CD14-positive monocyte (primary cell): ENCODE measurements at regions not wholly inside any gene's neighbourhood (a gene's known extent, or its start where the extent isn't known, plus 50 kb on each side); places are given as distances from the start of the nearest gene placed in this dataset.

ENCODE experiments used
- DNase-seq, 3 donors: peaks; one replicate each; pipeline ENCODE4 v3.0.0-alpha.2; 2011 to 2022
- H2AFZ ChIP-seq: 2 replicates; pipeline ENCODE4 v1.6.0; 2012; ENCODE audit warnings: mild to moderate bottlenecking, low read depth, low read length, inconsistent platforms; ENCODE audit not compliant: insufficient read depth, poor library complexity, severe bottlenecking
- H3K27ac ChIP-seq, 2 donors: 1 replicate in 1 of 2; 2 replicates in 1 of 2; pipeline ENCODE4 v1.5.1; 2012 to 2013; ENCODE audit warnings: low read length in 2 of 2, control low read depth in 1 of 2, inconsistent platforms in 1 of 2, low read depth in 1 of 2, mild to moderate bottlenecking in 1 of 2
- H3K27me3 ChIP-seq, 2 donors: one replicate each; pipeline versions ENCODE4 v1.6.0 to v1.6.1; 2011 to 2013; ENCODE audit warnings: low read length in 2 of 2; ENCODE audit not compliant: control insufficient read depth in 2 of 2, insufficient read depth in 2 of 2
- H3K36me3 ChIP-seq, 2 donors: replicated peaks in 1 of 2; 1 replicate in 1 of 2; 2 replicates in 1 of 2; pipeline versions ENCODE4 v1.5.1 to v1.6.1; 2012 to 2013; ENCODE audit warnings: low read length in 2 of 2, control low read depth in 1 of 2, inconsistent platforms in 1 of 2, mild to moderate bottlenecking in 1 of 2; ENCODE audit not compliant: insufficient read depth in 2 of 2, control insufficient read depth in 1 of 2
- H3K4me1 ChIP-seq, 2 donors: 1 replicate in 1 of 2; 2 replicates in 1 of 2; pipeline versions ENCODE4 v1.5.1 to v1.6.1; 2012 to 2013; ENCODE audit warnings: low read length in 2 of 2, control low read depth in 1 of 2, inconsistent platforms in 1 of 2, mild to moderate bottlenecking in 1 of 2, moderate library complexity in 1 of 2; ENCODE audit not compliant: insufficient read depth in 2 of 2, control insufficient read depth in 1 of 2
- H3K4me2 ChIP-seq: replicated peaks from 2 replicates; pipeline ENCODE3; 2012; ENCODE audit warnings: low read length, moderate library complexity, mild to moderate bottlenecking; ENCODE audit not compliant: poor library complexity, severe bottlenecking; ENCODE audit errors: extremely low read depth
- H3K4me3 ChIP-seq, 3 experiments: fragments of 200-600 bp in 1 of 3; sonication (generic) in 1 of 3; replicated peaks in 1 of 3; 1 replicate in 2 of 3; 2 replicates in 1 of 3; pipeline ENCODE4 v1.5.1; 2011 to 2013; ENCODE audit warnings: low read length in 3 of 3, mild to moderate bottlenecking in 3 of 3, control low read depth in 2 of 3, low read depth in 2 of 3, inconsistent platforms in 1 of 3, moderate library complexity in 1 of 3
- H3K79me2 ChIP-seq: 2 replicates; pipeline ENCODE4 v1.6.0; 2012; ENCODE audit warnings: mild to moderate bottlenecking, control low read depth, inconsistent platforms, low read length, moderate library complexity; ENCODE audit not compliant: insufficient read depth
- H3K9ac ChIP-seq: 2 replicates; pipeline ENCODE4 v1.6.0; 2017; ENCODE audit warnings: low read length, mild to moderate bottlenecking; ENCODE audit not compliant: insufficient read depth, poor library complexity, severe bottlenecking
- H3K9me3 ChIP-seq, 2 donors: replicated peaks in 1 of 2; 1 replicate in 1 of 2; 2 replicates in 1 of 2; pipeline versions ENCODE4 v1.5.1 to v1.6.1; 2012 to 2013; ENCODE audit warnings: low read length in 2 of 2, control low read depth in 1 of 2; ENCODE audit not compliant: control insufficient read depth in 1 of 2, insufficient read depth in 1 of 2
- H4K20me1 ChIP-seq: 2 replicates; pipeline ENCODE4 v1.6.0; 2012; ENCODE audit warnings: mild to moderate bottlenecking, low read length, control low read depth, moderate library complexity; ENCODE audit not compliant: insufficient read depth
- H3K27ac Mint-ChIP-seq, 7 donors: one replicate each; pipeline ENCODE4 v1.8.0; 2020; ENCODE audit warnings: mild to moderate bottlenecking in 7 of 7, mixed read lengths in 7 of 7, moderate library complexity in 6 of 7, inconsistent platforms in 2 of 7
- H3K27me3 Mint-ChIP-seq, 3 donors: one replicate each; pipeline ENCODE4 v1.8.0; 2021 to 2022; ENCODE audit warnings: low read depth in 3 of 3, mild to moderate bottlenecking in 3 of 3, mixed read lengths in 3 of 3, moderate library complexity in 3 of 3, inconsistent platforms in 1 of 3
- H3K36me3 Mint-ChIP-seq, 2 donors: one replicate each; pipeline ENCODE4 v1.8.0; 2020; ENCODE audit warnings: mixed read lengths in 2 of 2, inconsistent platforms in 1 of 2, mild to moderate bottlenecking in 1 of 2
- H3K4me1 Mint-ChIP-seq: one replicate; pipeline ENCODE4 v1.8.0; 2020; ENCODE audit warnings: mild to moderate bottlenecking, mixed read lengths
- H3K4me3 Mint-ChIP-seq, 2 donors: one replicate each; pipeline ENCODE4 v1.8.0; 2020; ENCODE audit warnings: mild to moderate bottlenecking in 2 of 2, mixed read lengths in 2 of 2, moderate library complexity in 1 of 2
- H3K9me3 Mint-ChIP-seq, 7 donors: one replicate each; pipeline ENCODE4 v1.8.0; 2020 to 2022; ENCODE audit warnings: mixed read lengths in 7 of 7, mild to moderate bottlenecking in 6 of 7, moderate library complexity in 6 of 7, inconsistent platforms in 2 of 7
- WGBS: methylation state at CpG from one replicate; pipeline ENCODE4 v1.1.5; 2013; ENCODE audit warnings: missing lambda C conversion rate; ENCODE audit not compliant: insufficient coverage; 5-methylcytosine and 5-hydroxymethylcytosine counted together
- intact Hi-C, 2 donors: fragments of 100-400 bp; cut with micrococcal nuclease; formaldehyde crosslinking; loops; one replicate each; pipeline versions ENCODE4 v1.15.0 to v1.15.1; 2023
- TF ChIP-seq, protein P1 (sequence below): fragments of 200-600 bp; IDR thresholded peaks from one replicate; pipeline ENCODE4 v1.8.0; 2022; ENCODE audit warnings: antibody characterized with exemption, mild to moderate bottlenecking

DNA sequence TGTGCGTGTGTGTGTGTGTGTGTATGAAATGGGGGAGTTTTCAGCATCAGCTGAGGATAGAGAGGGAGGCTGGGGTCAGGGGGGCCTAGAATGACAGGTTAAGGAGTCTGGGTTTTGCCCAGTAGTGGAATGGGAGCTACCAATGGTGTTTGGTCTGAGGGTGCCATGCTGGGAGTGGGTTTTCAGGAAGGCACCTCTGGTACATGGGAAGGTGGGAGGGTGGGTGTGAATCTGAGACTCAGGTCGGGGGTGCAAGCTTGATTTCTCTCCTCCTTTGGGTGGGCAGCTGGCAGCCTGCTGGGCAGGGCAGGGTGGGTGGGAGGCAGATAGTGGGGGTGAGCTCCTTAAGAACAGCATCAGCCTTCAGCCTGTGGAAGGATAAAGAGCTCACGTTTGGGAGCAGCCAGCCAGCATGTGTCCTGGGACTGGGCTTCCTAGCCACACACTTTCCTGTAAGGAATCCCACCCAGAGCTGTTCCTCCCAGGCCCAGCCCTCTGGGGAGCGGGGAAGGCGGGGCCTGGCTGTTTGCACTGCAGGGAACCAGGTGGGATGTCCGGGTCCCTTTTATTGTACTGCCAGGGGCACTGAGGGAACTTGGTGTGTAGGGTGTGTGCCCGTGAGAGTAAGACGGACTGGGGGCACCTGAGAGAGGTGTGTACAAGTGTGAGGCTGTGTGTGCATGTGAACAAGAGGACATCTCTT is 152.8 kb downstream of the FOXD2 start:
- peaks cover 0 to 3% (median 0%) of the 10 kb centered on the region in 7 donors for H3K9me3 Mint-ChIP-seq
- no peak overlapping the region for H2AFZ ChIP-seq

DNA sequence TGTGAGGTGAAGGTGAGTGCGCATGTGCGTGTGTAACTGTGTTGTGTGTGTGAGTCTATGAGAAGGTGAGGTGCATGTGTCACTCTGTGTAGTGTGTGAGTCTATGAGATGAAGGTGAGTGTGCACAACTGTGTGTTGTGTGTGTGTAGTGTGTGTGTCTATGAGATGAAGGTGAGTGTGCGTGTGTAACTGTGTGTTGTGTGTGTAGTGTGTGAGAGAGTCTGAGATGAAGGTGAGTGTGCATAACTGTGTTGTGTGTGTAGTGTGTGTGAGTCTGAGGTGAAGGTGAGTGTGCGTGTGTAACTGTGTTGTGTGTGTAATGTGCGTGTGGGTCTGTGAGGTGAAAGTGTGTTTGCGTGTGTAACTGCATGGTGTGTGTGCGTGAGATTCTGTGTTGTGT is 154.0 kb downstream of the FOXD2 start:
- no peaks in the 10 kb centered on the region for H3K9me3 ChIP-seq
- no peak for DNase-seq
- H2AFZ ChIP-seq = no peak overlapping the region
- no peak overlapping the region for H3K4me3 Mint-ChIP-seq
- no peaks in the 10 kb centered on the region for H3K36me3 Mint-ChIP-seq
- H3K4me1 ChIP-seq = no peaks in the 10 kb centered on the region
- H3K9ac ChIP-seq = no peak overlapping the region
- no peaks in the 10 kb centered on the region for H3K79me2 ChIP-seq
- H3K4me3 ChIP-seq = no peak overlapping the region
- H3K4me2 ChIP-seq = no peak overlapping the region
- peaks cover 0 to 3% (median 0%) of the 10 kb centered on the region in 7 donors for H3K9me3 Mint-ChIP-seq
- H3K36me3 ChIP-seq = no peaks in the 10 kb centered on the region
- no peak overlapping the region for H3K27ac Mint-ChIP-seq
- WGBS = 94% methylated on average over 7 of the region's 7 CpGs
- intact Hi-C loops = no loop called here
- peaks cover 3% of the 10 kb centered on the region for H3K4me1 Mint-ChIP-seq
- no peaks in the 10 kb centered on the region for H4K20me1 ChIP-seq
- H3K27me3 Mint-ChIP-seq = peaks cover 11 to 28% (median 13%) of the 10 kb centered on the region in 3 donors
- H3K27ac ChIP-seq = no peak overlapping the region
- TF ChIP-seq, protein P1, sequence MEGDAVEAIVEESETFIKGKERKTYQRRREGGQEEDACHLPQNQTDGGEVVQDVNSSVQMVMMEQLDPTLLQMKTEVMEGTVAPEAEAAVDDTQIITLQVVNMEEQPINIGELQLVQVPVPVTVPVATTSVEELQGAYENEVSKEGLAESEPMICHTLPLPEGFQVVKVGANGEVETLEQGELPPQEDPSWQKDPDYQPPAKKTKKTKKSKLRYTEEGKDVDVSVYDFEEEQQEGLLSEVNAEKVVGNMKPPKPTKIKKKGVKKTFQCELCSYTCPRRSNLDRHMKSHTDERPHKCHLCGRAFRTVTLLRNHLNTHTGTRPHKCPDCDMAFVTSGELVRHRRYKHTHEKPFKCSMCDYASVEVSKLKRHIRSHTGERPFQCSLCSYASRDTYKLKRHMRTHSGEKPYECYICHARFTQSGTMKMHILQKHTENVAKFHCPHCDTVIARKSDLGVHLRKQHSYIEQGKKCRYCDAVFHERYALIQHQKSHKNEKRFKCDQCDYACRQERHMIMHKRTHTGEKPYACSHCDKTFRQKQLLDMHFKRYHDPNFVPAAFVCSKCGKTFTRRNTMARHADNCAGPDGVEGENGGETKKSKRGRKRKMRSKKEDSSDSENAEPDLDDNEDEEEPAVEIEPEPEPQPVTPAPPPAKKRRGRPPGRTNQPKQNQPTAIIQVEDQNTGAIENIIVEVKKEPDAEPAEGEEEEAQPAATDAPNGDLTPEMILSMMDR = no peak
- H3K27me3 ChIP-seq = peaks cover 19 to 25% of the 10 kb centered on the region in 2 donors

More for the DNA sequence above, 152.8 kb downstream of the FOXD2 start:
- DNase-seq = no peak
- Histone ChIP-seq H3K9ac (no peak overlapping the region), H3K4me3 (no peak overlapping the region), H4K20me1 (no peaks in the 10 kb centered on the region), H3K4me2 (no peak overlapping the region), H3K27me3 (peaks cover 19 to 25% of the 10 kb centered on the region in 2 donors), H3K79me2 (no peaks in the 10 kb centered on the region), H3K4me1 (no peaks in the 10 kb centered on the region), H3K27ac (no peak overlapping the region), H3K36me3 (no peaks in the 10 kb centered on the region), H3K9me3 (no peaks in the 10 kb centered on the region)
- intact Hi-C loops = no loop called here
- Mint-ChIP-seq H3K4me3 (no peak overlapping the region), H3K36me3 (no peaks in the 10 kb centered on the region), H3K27me3 (peaks cover 11 to 31% (median 15%) of the 10 kb centered on the region in 3 donors), H3K4me1 (peaks cover 3% of the 10 kb centered on the region), H3K27ac (no peak overlapping the region)
- TF ChIP-seq, protein P1 = no peak
- WGBS = 85% methylated on average over 7 of the region's 8 CpGs
